ENCODE measurements at regions not wholly inside any gene's neighbourhood (a gene's known extent, or its start where the extent isn't known, plus 50 kb on each side); places are given as distances from the start of the nearest gene placed in this dataset.

- DNase-seq (ENCODE audit: low read depth): no peak
- no peak overlapping the region for H3K4me3 ChIP-seq (ENCODE audit: low read length)
- TF ChIP-seq CTCF (conservative IDR thresholded peaks at IDR 0.05; ENCODE audit: low read depth, low read length): no peak
Measured at GRCh38 chr4:180141734-180142133, 2101.5 kb upstream of the TENM3 start.

GRCh38 chr4:180148737-180149136 is 2094.5 kb upstream of the TENM3 start:
- DNase-seq (ENCODE audit: low read depth): no peak
- no peak for TF ChIP-seq CTCF (conservative IDR thresholded peaks at IDR 0.05; ENCODE audit: low read depth, low read length)
- H3K4me3 ChIP-seq (ENCODE audit: low read length): no peak overlapping the region

GRCh38 chr4:180150818-180151217 is 2092.4 kb upstream of the TENM3 start:
- peak; percentile 50 for TF ChIP-seq CTCF (conservative IDR thresholded peaks at IDR 0.05; ENCODE audit: low read depth, low read length)
- H3K4me3 ChIP-seq (ENCODE audit: low read length): no peak overlapping the region
- no peak for DNase-seq (ENCODE audit: low read depth)

- no peak overlapping the region for H3K4me3 ChIP-seq (ENCODE audit: low read length)
- no peak for TF ChIP-seq CTCF (conservative IDR thresholded peaks at IDR 0.05; ENCODE audit: low read depth, low read length)
- no peak for DNase-seq (ENCODE audit: low read depth)
Measured at GRCh38 chr4:180152831-180153230, 2090.4 kb upstream of the TENM3 start.

GRCh38 chr4:180153587-180153986 is 2089.6 kb upstream of the TENM3 start:
- TF ChIP-seq CTCF (conservative IDR thresholded peaks at IDR 0.05; ENCODE audit: low read depth, low read length): no peak
- no peak overlapping the region for H3K4me3 ChIP-seq (ENCODE audit: low read length)
- no peak for DNase-seq (ENCODE audit: low read depth)

- H3K4me3 ChIP-seq (ENCODE audit: low read length): no peak overlapping the region
- no peak for DNase-seq (ENCODE audit: low read depth)
- no peak for TF ChIP-seq CTCF (conservative IDR thresholded peaks at IDR 0.05; ENCODE audit: low read depth, low read length)
Measured at GRCh38 chr4:180156684-180157083, 2086.5 kb upstream of the TENM3 start.

GRCh38 chr4:180160195-180160983 is 2082.8 kb upstream of the TENM3 start:
- H3K4me3 ChIP-seq (ENCODE audit: low read length): no peak overlapping the region
- TF ChIP-seq CTCF (conservative IDR thresholded peaks at IDR 0.05; ENCODE audit: low read depth, low read length): no peak
- DNase-seq (ENCODE audit: low read depth): no peak

Data from retinal pigment epithelial cell (primary cell).